Tibial nerve (tissue), 4 donors: ENCODE measurements at regions not wholly inside any gene's neighbourhood (a gene's known extent, or its start where the extent isn't known, plus 50 kb on each side); places are given as distances from the start of the nearest gene placed in this dataset.

Experiments used
- DNase-seq, 2 donors: peaks; one replicate each; pipeline ENCODE4 v3.0.0-alpha.2; 2019; ENCODE audit warnings: low spot score in 2 of 2
- H3K27ac ChIP-seq, 4 donors: fragments of 200-600 bp; sonication (generic) in 3 of 4; one replicate each; pipeline ENCODE4 v1.5.1; 2017 to 2019; ENCODE audit warnings: mild to moderate bottlenecking in 1 of 4
- H3K27me3 ChIP-seq, 2 donors: fragments of 200-600 bp; sonication (generic) in 1 of 2; one replicate each; pipeline versions ENCODE4 v1.5.1 to v1.6.0; 2017 to 2019
- H3K36me3 ChIP-seq, 3 donors: fragments of 200-600 bp; sonication (generic); one replicate each; pipeline ENCODE4 v1.5.1; 2018 to 2019
- H3K4me1 ChIP-seq, 4 donors: fragments of 200-600 bp; sonication (generic) in 3 of 4; one replicate each; pipeline ENCODE4 v1.5.1; 2017 to 2019
- H3K4me3 ChIP-seq, 4 donors: fragments of 200-600 bp; sonication (generic) in 3 of 4; one replicate each; pipeline ENCODE4 v1.5.1; 2017 to 2019; ENCODE audit warnings: mild to moderate bottlenecking in 1 of 4, moderate library complexity in 1 of 4
- H3K9me3 ChIP-seq, 4 donors: fragments of 200-600 bp; sonication (generic) in 3 of 4; one replicate each; pipeline ENCODE4 v1.5.1; 2017 to 2019
- CTCF ChIP-seq, 5 experiments: fragments of 200-600 bp in 3 of 5; fragments of 450-650 bp in 2 of 5; sonication (generic) in 3 of 5; IDR thresholded peaks; one replicate each; pipeline ENCODE4 v1.5.1; 2016 to 2019; ENCODE audit warnings: antibody characterized with exemption in 5 of 5, mild to moderate bottlenecking in 3 of 5, moderate library complexity in 2 of 5
- EP300 ChIP-seq, 2 donors: sonication (generic); formaldehyde crosslinking; IDR thresholded peaks; one replicate each; pipeline ENCODE4 v1.6.1; 2017; ENCODE audit warnings: antibody characterized with exemption in 2 of 2, mild to moderate bottlenecking in 1 of 2
- POLR2A ChIP-seq, 2 donors: fragments of 450-650 bp; IDR thresholded peaks; one replicate each; pipeline ENCODE4 v1.6.1; 2017; ENCODE audit warnings: antibody characterized with exemption in 2 of 2, mild to moderate bottlenecking in 2 of 2, moderate library complexity in 2 of 2
- WGBS, 2 donors: methylation state at CpG; one replicate each; pipeline ENCODE4 v1.1.5; 2018; 5-methylcytosine and 5-hydroxymethylcytosine counted together

- TF ChIP-seq CTCF (IDR thresholded peaks at IDR 0.05) (no peak), EP300 (IDR thresholded peaks at IDR 0.05) (no peak), POLR2A (IDR thresholded peaks at IDR 0.05) (no peak)
- Histone ChIP-seq H3K9me3 (no peaks in the 10 kb centered on the region), H3K27me3 (no peaks in the 10 kb centered on the region), H3K36me3 (no peaks in the 10 kb centered on the region), H3K27ac (no peak overlapping the region), H3K4me3 (no peak overlapping the region), H3K4me1 (peaks cover 0 to 4% (median 0%) of the 10 kb centered on the region in 4 donors)
- 77 to 84% methylated on average over 5 of the region's 5 CpGs for WGBS, 2 donors
- no peak for DNase-seq
These were observed 403.2 kb upstream of the PTGER4 start for GRCh38 chr5:40276426-40277102.

GRCh38 chr5:40274568-40274967 lies 405.1 kb upstream of the PTGER4 start:
- no peaks in the 10 kb centered on the region for H3K36me3 ChIP-seq
- DNase-seq, result no peak
- no peak overlapping the region for H3K27ac ChIP-seq
- H3K4me3 ChIP-seq, result no peak overlapping the region
- peaks cover 0 to 9% (median 0%) of the 10 kb centered on the region in 4 donors for H3K4me1 ChIP-seq
- no peaks in the 10 kb centered on the region for H3K27me3 ChIP-seq
- WGBS, 2 donors, result 33 to 83% methylated on average over 1 of the region's 1 CpG
- TF ChIP-seq CTCF (IDR thresholded peaks at IDR 0.05), result no peak
- no peak for TF ChIP-seq EP300 (IDR thresholded peaks at IDR 0.05)
- no peak for TF ChIP-seq POLR2A (IDR thresholded peaks at IDR 0.05)
- no peaks in the 10 kb centered on the region for H3K9me3 ChIP-seq

GRCh38 chr5:40273936-40274335 lies 405.8 kb upstream of the PTGER4 start:
- Histone ChIP-seq H3K9me3 (no peaks in the 10 kb centered on the region), H3K27me3 (no peaks in the 10 kb centered on the region), H3K4me3 (no peak overlapping the region), H3K27ac (no peak overlapping the region), H3K4me1 (peaks cover 0 to 9% (median 0%) of the 10 kb centered on the region in 4 donors), H3K36me3 (no peaks in the 10 kb centered on the region)
- no peak for DNase-seq
- TF ChIP-seq CTCF (IDR thresholded peaks at IDR 0.05) (no peak), EP300 (IDR thresholded peaks at IDR 0.05) (no peak), POLR2A (IDR thresholded peaks at IDR 0.05) (no peak)
- 73 to 90% methylated on average over 1 of the region's 1 CpG for WGBS, 2 donors

- Histone ChIP-seq H3K4me3 (no peak overlapping the region), H3K27me3 (no peaks in the 10 kb centered on the region), H3K9me3 (no peaks in the 10 kb centered on the region), H3K4me1 (peaks cover 0 to 9% (median 0%) of the 10 kb centered on the region in 4 donors), H3K36me3 (no peaks in the 10 kb centered on the region), H3K27ac (no peak overlapping the region)
- DNase-seq, result no peak
- 78 to 80% methylated on average over 2 of the region's 2 CpGs for WGBS, 2 donors
- TF ChIP-seq EP300 (IDR thresholded peaks at IDR 0.05) (no peak), CTCF (IDR thresholded peaks at IDR 0.05) (no peak), POLR2A (IDR thresholded peaks at IDR 0.05) (no peak)
These were observed 408.2 kb upstream of the PTGER4 start for GRCh38 chr5:40271476-40271875.

- Histone ChIP-seq H3K4me1 (peaks cover 0 to 9% (median 0%) of the 10 kb centered on the region in 4 donors), H3K4me3 (no peak overlapping the region), H3K9me3 (no peaks in the 10 kb centered on the region), H3K27me3 (no peaks in the 10 kb centered on the region), H3K27ac (no peak overlapping the region), H3K36me3 (no peaks in the 10 kb centered on the region)
- no peak for DNase-seq
- TF ChIP-seq EP300 (IDR thresholded peaks at IDR 0.05) (no peak), POLR2A (IDR thresholded peaks at IDR 0.05) (no peak), CTCF (IDR thresholded peaks at IDR 0.05) (no peak)
- WGBS, 2 donors, result 79 to 91% methylated on average over 2 of the region's 2 CpGs
These were observed 409.4 kb upstream of the PTGER4 start for GRCh38 chr5:40270274-40270845.
